Epithelial cell of esophagus (primary cell): ENCODE measurements at regions not wholly inside any gene's neighbourhood (a gene's known extent, or its start where the extent isn't known, plus 50 kb on each side); places are given as distances from the start of the nearest gene placed in this dataset.

Experiments used
- DNase-seq: peaks from one replicate; pipeline ENCODE4 v3.0.0; 2010; ENCODE audit warnings: low read depth
- H3K4me3 ChIP-seq: 2 replicates; pipeline ENCODE4 v1.5.1; 2011; ENCODE audit warnings: mild to moderate bottlenecking, low read length, control low read depth
- CTCF ChIP-seq: IDR thresholded peaks from 2 replicates; pipeline ENCODE4 v1.5.1; 2011; ENCODE audit warnings: low read depth, mild to moderate bottlenecking, low read length, control low read depth, inconsistent platforms; ENCODE audit not compliant: insufficient read depth; ENCODE audit errors: missing control alignments

- DNase-seq, result no peak
- TF ChIP-seq CTCF, result no peak
- H3K4me3 ChIP-seq, result no peak overlapping the region
Measured at GRCh38 chr7:31256506-31256905, 84.0 kb downstream of the NEUROD6 start.

GRCh38 chr7:31254926-31255325, 85.6 kb downstream of the NEUROD6 start:
- no peak overlapping the region for H3K4me3 ChIP-seq
- no peak for TF ChIP-seq CTCF
- DNase-seq, result no peak

GRCh38 chr7:31253532-31253931, 87.0 kb downstream of the NEUROD6 start:
- no peak for DNase-seq
- no peak for TF ChIP-seq CTCF
- no peak overlapping the region for H3K4me3 ChIP-seq

- TF ChIP-seq CTCF, result no peak
- DNase-seq, result peak; percentile 29
- H3K4me3 ChIP-seq, result no peak overlapping the region
Measured at GRCh38 chr7:31251441-31251840, 89.1 kb downstream of the NEUROD6 start.

GRCh38 chr7:31249671-31250070, 90.9 kb downstream of the NEUROD6 start:
- no peak for TF ChIP-seq CTCF
- no peak overlapping the region for H3K4me3 ChIP-seq
- DNase-seq, result no peak

GRCh38 chr7:31236868-31237267, 103.7 kb downstream of the NEUROD6 start:
- H3K4me3 ChIP-seq, result no peak overlapping the region
- no peak for DNase-seq
- TF ChIP-seq CTCF, result no peak

GRCh38 chr7:31234836-31235605, 105.5 kb downstream of the NEUROD6 start:
- H3K4me3 ChIP-seq, result no peak overlapping the region
- no peak for TF ChIP-seq CTCF
- no peak for DNase-seq
